H9 (cell line): ENCODE measurements at regions not wholly inside any gene's neighbourhood (a gene's known extent, or its start where the extent isn't known, plus 50 kb on each side); places are given as distances from the start of the nearest gene placed in this dataset.

Source experiments
- DNase-seq: peaks from one replicate; pipeline ENCODE4 v3.0.0-alpha.2; 2017
- H2AFZ ChIP-seq: one replicate; pipeline ENCODE4 v1.6.1; 2013; ENCODE audit warnings: mild to moderate bottlenecking, low read length, control low read depth, moderate library complexity
- H2AK5ac ChIP-seq: 2 replicates; pipeline ENCODE4 v1.6.1; 2013; ENCODE audit warnings: low read length, control low read depth, mixed read lengths; ENCODE audit not compliant: insufficient read length
- H2BK120ac ChIP-seq: one replicate; pipeline ENCODE4 v1.6.1; 2013; ENCODE audit warnings: low read depth, mild to moderate bottlenecking, low read length, control low read depth, inconsistent platforms; ENCODE audit not compliant: poor library complexity, severe bottlenecking
- H2BK12ac ChIP-seq: 2 replicates; pipeline ENCODE4 v1.6.1; 2013; ENCODE audit warnings: low read length, control low read depth, mixed read lengths, low read depth; ENCODE audit not compliant: insufficient read length
- H2BK15ac ChIP-seq: 2 replicates; pipeline ENCODE4 v1.6.1; 2013; ENCODE audit warnings: low read depth, low read length, control low read depth
- H2BK20ac ChIP-seq: one replicate; pipeline ENCODE4 v1.6.1; 2013; ENCODE audit warnings: low read depth, mild to moderate bottlenecking, low read length, control low read depth, inconsistent platforms; ENCODE audit not compliant: poor library complexity, severe bottlenecking
- H2BK5ac ChIP-seq: 2 replicates; pipeline ENCODE4 v1.6.1; 2013; ENCODE audit warnings: low read length, control low read depth, mixed read lengths; ENCODE audit not compliant: insufficient read length
- H3K14ac ChIP-seq: 2 replicates; pipeline ENCODE4 v1.6.1; 2013; ENCODE audit warnings: low read length, control low read depth; ENCODE audit not compliant: insufficient read depth
- H3K18ac ChIP-seq: 2 replicates; pipeline ENCODE4 v1.6.1; 2013; ENCODE audit warnings: low read depth, mild to moderate bottlenecking, mixed read lengths, low read length, control low read depth; ENCODE audit not compliant: insufficient read length
- H3K23ac ChIP-seq: 2 replicates; pipeline ENCODE4 v1.6.1; 2013; ENCODE audit warnings: low read length, control low read depth, mixed read lengths, low read depth; ENCODE audit not compliant: insufficient read length
- H3K23me2 ChIP-seq: 2 replicates; pipeline ENCODE4 v1.6.1; 2013; ENCODE audit warnings: low read depth, mild to moderate bottlenecking, mixed read lengths, low read length, control low read depth; ENCODE audit not compliant: insufficient read length, poor library complexity, severe bottlenecking
- H3K27ac ChIP-seq: 2 replicates; pipeline ENCODE4 v1.5.1; 2013; ENCODE audit warnings: low read length, control low read depth, mixed read lengths, low read depth; ENCODE audit not compliant: insufficient read length
- H3K27me3 ChIP-seq: 2 replicates; pipeline ENCODE4 v1.6.1; 2013; ENCODE audit warnings: low read length, control low read depth, inconsistent platforms; ENCODE audit not compliant: insufficient read depth
- H3K4ac ChIP-seq: 2 replicates; pipeline ENCODE4 v1.6.1; 2013; ENCODE audit warnings: low read depth, mild to moderate bottlenecking, control low read depth, inconsistent platforms, low read length, moderate library complexity
- H3K4me1 ChIP-seq: 2 replicates; pipeline ENCODE4 v1.6.1; 2013; ENCODE audit warnings: low read length, control low read depth, inconsistent platforms; ENCODE audit not compliant: insufficient read depth
- H3K4me2 ChIP-seq: 2 replicates; pipeline ENCODE4 v1.6.1; 2013; ENCODE audit warnings: low read length, control low read depth, mixed read lengths; ENCODE audit not compliant: insufficient read length, insufficient read depth
- H3K56ac ChIP-seq: 2 replicates; pipeline ENCODE4 v1.6.1; 2013; ENCODE audit warnings: low read depth, mild to moderate bottlenecking, mixed read lengths, low read length, control low read depth; ENCODE audit not compliant: insufficient read length
- H3K79me1 ChIP-seq: 2 replicates; pipeline ENCODE4 v1.6.1; 2013; ENCODE audit warnings: low read depth, mild to moderate bottlenecking, moderate library complexity, low read length, control low read depth, inconsistent platforms; ENCODE audit not compliant: insufficient read depth, poor library complexity, severe bottlenecking
- H3K79me2 ChIP-seq: 2 replicates; pipeline ENCODE4 v1.6.1; 2013; ENCODE audit warnings: low read length, control low read depth, inconsistent platforms; ENCODE audit not compliant: insufficient read depth
- H3K9ac ChIP-seq: 2 replicates; pipeline ENCODE4 v1.6.1; 2013; ENCODE audit warnings: low read length, control low read depth, mixed read lengths; ENCODE audit not compliant: insufficient read length; ENCODE audit errors: extremely low read depth
- H3K9me3 ChIP-seq: one replicate; pipeline ENCODE4 v1.6.1; 2013; ENCODE audit warnings: low read depth, low read length, inconsistent platforms; ENCODE audit not compliant: control insufficient read depth
- H3T11ph ChIP-seq: one replicate; pipeline ENCODE4 v1.6.1; 2013; ENCODE audit warnings: mild to moderate bottlenecking, low read length, control low read depth, inconsistent platforms
- H4K20me1 ChIP-seq: one replicate; pipeline ENCODE4 v1.6.1; 2013; ENCODE audit not compliant: control insufficient read depth, insufficient read length, insufficient read depth
- H4K5ac ChIP-seq: 2 replicates; pipeline ENCODE4 v1.6.1; 2013; ENCODE audit warnings: low read depth, mild to moderate bottlenecking, mixed read lengths, low read length, control low read depth; ENCODE audit not compliant: insufficient read length
- H4K8ac ChIP-seq: replicated peaks from 2 replicates; pipeline ENCODE4 v1.6.1; 2013; ENCODE audit warnings: low read length, control low read depth, mixed read lengths, low read depth; ENCODE audit not compliant: insufficient read length
- H4K91ac ChIP-seq: 2 replicates; pipeline ENCODE4 v1.6.1; 2013; ENCODE audit warnings: low read depth, mild to moderate bottlenecking, moderate library complexity, mixed read lengths, low read length, control low read depth; ENCODE audit not compliant: insufficient read length
- H3K27ac Mint-ChIP-seq, 3 experiments: 2 replicates in 2 of 3; 3 replicates in 1 of 3; pipeline ENCODE4 v1.8.0; 2020 to 2021; ENCODE audit warnings: mixed read lengths in 3 of 3, mild to moderate bottlenecking in 1 of 3, moderate library complexity in 1 of 3
- H3K27me3 Mint-ChIP-seq: 2 replicates; pipeline ENCODE4 v1.8.0; 2021; ENCODE audit warnings: low read depth, mild to moderate bottlenecking, moderate library complexity, mixed read lengths
- H3K36me3 Mint-ChIP-seq, 3 experiments: 2 replicates in 2 of 3; 3 replicates in 1 of 3; pipeline ENCODE4 v1.8.0; 2020 to 2021; ENCODE audit warnings: low read depth in 3 of 3, mixed read lengths in 3 of 3; ENCODE audit not compliant: insufficient read depth in 1 of 3
- H3K4me1 Mint-ChIP-seq, 2 experiments: 2 replicates each; pipeline ENCODE4 v1.8.0; 2020; ENCODE audit warnings: mixed read lengths in 2 of 2
- H3K4me3 Mint-ChIP-seq, 2 experiments: 2 replicates in 1 of 2; 3 replicates in 1 of 2; pipeline ENCODE4 v1.8.0; 2020 to 2021; ENCODE audit warnings: mild to moderate bottlenecking in 2 of 2, mixed read lengths in 2 of 2, moderate library complexity in 1 of 2
- H3K9me3 Mint-ChIP-seq, 2 experiments: 2 replicates in 1 of 2; 3 replicates in 1 of 2; pipeline ENCODE4 v1.8.0; 2020; ENCODE audit warnings: mild to moderate bottlenecking in 2 of 2, mixed read lengths in 2 of 2, moderate library complexity in 1 of 2
- WGBS: extraction: QIAGEN DNeasy Blood & Tissue Kit; methylation state at CpG from one replicate; pipeline ENCODE4 v1.1.7; 2013; ENCODE audit warnings: missing lambda C conversion rate, low lambda C conversion rate, mixed read lengths; ENCODE audit not compliant: insufficient read length; ENCODE audit errors: extremely low coverage; 5-methylcytosine and 5-hydroxymethylcytosine counted together
- TF ChIP-seq, protein P1 (sequence below): fragments of 200-600 bp; sonication (generic); conservative IDR thresholded peaks from 3 replicates; pipeline ENCODE4 v1.8.0; 2021; ENCODE audit warnings: antibody characterized with exemption, mild to moderate bottlenecking

GRCh38 chr16:20153444-20153843 is 79.8 kb upstream of the GPR139 start:
- Histone ChIP-seq H2BK120ac (no peak overlapping the region), H3K4me2 (no peak overlapping the region), H2AFZ (no peak overlapping the region), H3K79me1 (no peaks in the 10 kb centered on the region), H3K9ac (no peak overlapping the region), H4K91ac (no peak overlapping the region), H2BK20ac (no peak overlapping the region), H3K56ac (no peak overlapping the region), H2BK5ac (no peak overlapping the region), H4K20me1 (no peaks in the 10 kb centered on the region), H3K23ac (no peak overlapping the region), H3K18ac (no peak overlapping the region), H3K9me3 (no peaks in the 10 kb centered on the region), H2BK12ac (no peak overlapping the region), H3T11ph (no peak overlapping the region), H3K4ac (no peak overlapping the region), H3K79me2 (no peaks in the 10 kb centered on the region), H3K23me2 (no peaks in the 10 kb centered on the region), H3K14ac (no peak overlapping the region), H3K27me3 (no peaks in the 10 kb centered on the region), H2BK15ac (no peak overlapping the region), H4K8ac (no peak overlapping the region), H3K4me1 (no peaks in the 10 kb centered on the region), H3K27ac (no peak overlapping the region), H4K5ac (no peak overlapping the region), H2AK5ac (no peak overlapping the region)
- peaks cover 3% of the 10 kb centered on the region; the same call in 1 of the 2 replicates for H3K27me3 Mint-ChIP-seq
- WGBS: no CpG with 5 or more reads among the region's 1 CpG
- H3K36me3 Mint-ChIP-seq: no peaks in the 10 kb centered on the region; a peak in 2 of 7 replicates
- no peak overlapping the region for H3K27ac Mint-ChIP-seq
- TF ChIP-seq, protein P1, sequence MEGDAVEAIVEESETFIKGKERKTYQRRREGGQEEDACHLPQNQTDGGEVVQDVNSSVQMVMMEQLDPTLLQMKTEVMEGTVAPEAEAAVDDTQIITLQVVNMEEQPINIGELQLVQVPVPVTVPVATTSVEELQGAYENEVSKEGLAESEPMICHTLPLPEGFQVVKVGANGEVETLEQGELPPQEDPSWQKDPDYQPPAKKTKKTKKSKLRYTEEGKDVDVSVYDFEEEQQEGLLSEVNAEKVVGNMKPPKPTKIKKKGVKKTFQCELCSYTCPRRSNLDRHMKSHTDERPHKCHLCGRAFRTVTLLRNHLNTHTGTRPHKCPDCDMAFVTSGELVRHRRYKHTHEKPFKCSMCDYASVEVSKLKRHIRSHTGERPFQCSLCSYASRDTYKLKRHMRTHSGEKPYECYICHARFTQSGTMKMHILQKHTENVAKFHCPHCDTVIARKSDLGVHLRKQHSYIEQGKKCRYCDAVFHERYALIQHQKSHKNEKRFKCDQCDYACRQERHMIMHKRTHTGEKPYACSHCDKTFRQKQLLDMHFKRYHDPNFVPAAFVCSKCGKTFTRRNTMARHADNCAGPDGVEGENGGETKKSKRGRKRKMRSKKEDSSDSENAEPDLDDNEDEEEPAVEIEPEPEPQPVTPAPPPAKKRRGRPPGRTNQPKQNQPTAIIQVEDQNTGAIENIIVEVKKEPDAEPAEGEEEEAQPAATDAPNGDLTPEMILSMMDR: no peak
- DNase-seq: no peak
- H3K4me3 Mint-ChIP-seq: no peak overlapping the region
- peaks cover 0 to 3% of the 10 kb centered on the region in 2 experiments; a peak in 3 of 5 replicates for H3K9me3 Mint-ChIP-seq
- no peaks in the 10 kb centered on the region for H3K4me1 Mint-ChIP-seq
